ENCODE measurements at regions not wholly inside any gene's neighbourhood (a gene's known extent, or its start where the extent isn't known, plus 50 kb on each side); places are given as distances from the start of the nearest gene placed in this dataset.

DNA sequence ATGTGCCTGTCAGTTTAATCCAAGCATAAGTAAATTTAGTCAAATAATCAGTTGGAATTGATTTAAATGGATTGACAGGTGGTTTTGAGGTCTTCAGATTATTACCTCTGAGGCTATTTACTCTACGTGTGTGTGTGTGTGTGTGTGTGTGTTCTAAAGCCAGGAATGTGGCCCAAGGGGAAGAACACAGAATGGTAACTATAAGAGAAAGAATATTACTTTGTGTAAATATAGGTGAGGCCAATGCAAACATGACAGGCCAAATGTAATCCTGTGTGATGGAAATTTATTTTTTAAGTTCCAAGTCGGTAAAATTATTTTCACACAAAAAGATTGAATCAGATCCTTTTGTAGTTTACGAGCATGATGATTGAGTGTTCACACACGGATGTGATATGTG is 390.0 kb downstream of the PLK2 start:
- TF ChIP-seq, protein P1, sequence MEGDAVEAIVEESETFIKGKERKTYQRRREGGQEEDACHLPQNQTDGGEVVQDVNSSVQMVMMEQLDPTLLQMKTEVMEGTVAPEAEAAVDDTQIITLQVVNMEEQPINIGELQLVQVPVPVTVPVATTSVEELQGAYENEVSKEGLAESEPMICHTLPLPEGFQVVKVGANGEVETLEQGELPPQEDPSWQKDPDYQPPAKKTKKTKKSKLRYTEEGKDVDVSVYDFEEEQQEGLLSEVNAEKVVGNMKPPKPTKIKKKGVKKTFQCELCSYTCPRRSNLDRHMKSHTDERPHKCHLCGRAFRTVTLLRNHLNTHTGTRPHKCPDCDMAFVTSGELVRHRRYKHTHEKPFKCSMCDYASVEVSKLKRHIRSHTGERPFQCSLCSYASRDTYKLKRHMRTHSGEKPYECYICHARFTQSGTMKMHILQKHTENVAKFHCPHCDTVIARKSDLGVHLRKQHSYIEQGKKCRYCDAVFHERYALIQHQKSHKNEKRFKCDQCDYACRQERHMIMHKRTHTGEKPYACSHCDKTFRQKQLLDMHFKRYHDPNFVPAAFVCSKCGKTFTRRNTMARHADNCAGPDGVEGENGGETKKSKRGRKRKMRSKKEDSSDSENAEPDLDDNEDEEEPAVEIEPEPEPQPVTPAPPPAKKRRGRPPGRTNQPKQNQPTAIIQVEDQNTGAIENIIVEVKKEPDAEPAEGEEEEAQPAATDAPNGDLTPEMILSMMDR (conservative IDR thresholded peaks at IDR 0.05; ENCODE audit: low read depth, low read length): no peak
- no peak for TF ChIP-seq EZH2phosphoT487 (IDR thresholded peaks at IDR 0.05; ENCODE audit: borderline replicate concordance, low read length)

Measured in PC-3 (cell line).